IMR-90 (cell line): ENCODE measurements at regions not wholly inside any gene's neighbourhood (a gene's known extent, or its start where the extent isn't known, plus 50 kb on each side); places are given as distances from the start of the nearest gene placed in this dataset.

Experiments used
- ATAC-seq: fragments of 200-7000 bp; cut with Tn5 transposase; 2 replicates; pipeline ENCODE4 v1.9.1; 2020; ENCODE audit warnings: low read depth, mild to moderate bottlenecking, moderate library complexity
- BruUV-seq: library from RNA; stranded (reverse); fragments of 400-500 nt; replicated peaks from 2 replicates; lab custom pipeline; 2021; lab: Mats Ljungman, UMichigan
- CTCF ChIA-PET: fragments of 300-600 bp; formaldehyde crosslinking; extraction: SDS; loops from one replicate; lab custom pipeline; 2021; ENCODE audit warnings: antibody characterized with exemption; lab: Yijun Ruan, JAX
- POLR2A ChIA-PET: fragments of 300-600 bp; sonication (Branson Sonifier 250); formaldehyde crosslinking; loops from one replicate; lab custom pipeline; 2022; ENCODE audit warnings: antibody characterized with exemption; ENCODE audit not compliant: unreplicated experiment; lab: Charles Lee
- DNase-seq: peaks from one replicate; pipeline ENCODE4 v3.0.0; 2013
- H2AFZ ChIP-seq: replicated peaks from 2 replicates; pipeline ENCODE3; 2013; ENCODE audit warnings: low read length, mild to moderate bottlenecking; ENCODE audit not compliant: poor library complexity
- H2AK5ac ChIP-seq: 2 replicates; pipeline ENCODE4 v1.6.1; 2013; ENCODE audit warnings: low read depth, low read length, inconsistent platforms
- H2AK9ac ChIP-seq: replicated peaks from 2 replicates; pipeline ENCODE3; 2013; ENCODE audit warnings: mild to moderate bottlenecking, low read depth, low read length, moderate library complexity; ENCODE audit not compliant: poor library complexity
- H2BK120ac ChIP-seq: 2 replicates; pipeline ENCODE4 v1.6.1; 2013; ENCODE audit warnings: low read depth, low read length, inconsistent platforms
- H2BK15ac ChIP-seq: 3 replicates; pipeline ENCODE4 v1.6.1; 2013; ENCODE audit warnings: low read depth, low read length, inconsistent platforms
- H2BK20ac ChIP-seq: 2 replicates; pipeline ENCODE4 v1.6.1; 2013; ENCODE audit warnings: low read depth, mild to moderate bottlenecking, inconsistent platforms, low read length, moderate library complexity
- H2BK5ac ChIP-seq: 2 replicates; pipeline ENCODE4 v1.6.1; 2013; ENCODE audit warnings: mild to moderate bottlenecking, low read depth, low read length, inconsistent platforms; ENCODE audit not compliant: poor library complexity, severe bottlenecking
- H3K14ac ChIP-seq: replicated peaks from 2 replicates; pipeline ENCODE4 v1.6.1; 2013; ENCODE audit warnings: low read depth, low read length, inconsistent platforms
- H3K18ac ChIP-seq: 2 replicates; pipeline ENCODE4 v1.6.1; 2013; ENCODE audit warnings: low read depth, low read length, control low read depth
- H3K23ac ChIP-seq: 2 replicates; pipeline ENCODE4 v1.6.1; 2013; ENCODE audit warnings: low read depth, low read length, inconsistent platforms
- H3K27ac ChIP-seq: 2 replicates; pipeline ENCODE4 v1.5.1; 2013; ENCODE audit warnings: mild to moderate bottlenecking, control low read depth, low read length; ENCODE audit not compliant: insufficient read depth
- H3K27me3 ChIP-seq: 2 replicates; pipeline ENCODE4 v1.6.1; 2013; ENCODE audit warnings: low read length; ENCODE audit not compliant: control insufficient read depth, insufficient read depth
- H3K36me3 ChIP-seq: 2 replicates; pipeline ENCODE4 v1.6.1; 2013; ENCODE audit warnings: low read length, mixed read lengths; ENCODE audit not compliant: control insufficient read depth, insufficient read depth
- H3K4ac ChIP-seq: 2 replicates; pipeline ENCODE4 v1.6.1; 2013; ENCODE audit warnings: low read depth, low read length, inconsistent platforms
- H3K4me1 ChIP-seq: 2 replicates; pipeline ENCODE4 v1.6.1; 2013; ENCODE audit warnings: low read length, mixed read lengths; ENCODE audit not compliant: control insufficient read depth, insufficient read depth
- H3K4me2 ChIP-seq: 2 replicates; pipeline ENCODE4 v1.6.1; 2013; ENCODE audit warnings: low read depth, mild to moderate bottlenecking, control low read depth, low read length, moderate library complexity
- H3K4me3 ChIP-seq: 2 replicates; pipeline ENCODE4 v1.5.1; 2013; ENCODE audit warnings: low read depth, mild to moderate bottlenecking, control low read depth, low read length, moderate library complexity; ENCODE audit not compliant: insufficient read depth
- H3K56ac ChIP-seq: 2 replicates; pipeline ENCODE4 v1.6.1; 2013; ENCODE audit warnings: low read length, inconsistent platforms; ENCODE audit not compliant: insufficient read depth; ENCODE audit errors: extremely low read depth
- H3K79me1 ChIP-seq, 2 experiments: 2 replicates each; pipeline ENCODE4 v1.6.1; 2013; ENCODE audit warnings: low read length in 2 of 2, inconsistent platforms in 1 of 2, low read depth in 1 of 2
- H3K9ac ChIP-seq: 2 replicates; pipeline ENCODE4 v1.6.1; 2013; ENCODE audit warnings: low read depth, low read length, control low read depth
- H3K9me1 ChIP-seq: 2 replicates; pipeline ENCODE4 v1.6.1; 2013; ENCODE audit warnings: low read length, inconsistent platforms; ENCODE audit not compliant: insufficient read depth
- H3K9me3 ChIP-seq: 2 replicates; pipeline ENCODE4 v1.6.1; 2013; ENCODE audit warnings: low read length; ENCODE audit not compliant: control insufficient read depth, insufficient read depth
- H4K20me1 ChIP-seq: 2 replicates; pipeline ENCODE4 v1.6.1; 2013; ENCODE audit warnings: low read length, inconsistent platforms; ENCODE audit not compliant: insufficient read depth
- H4K5ac ChIP-seq: 2 replicates; pipeline ENCODE4 v1.6.1; 2013; ENCODE audit warnings: mild to moderate bottlenecking, low read depth, low read length, control low read depth
- H4K8ac ChIP-seq, 2 experiments: 2 replicates each; pipeline ENCODE4 v1.6.1; 2013; ENCODE audit warnings: low read depth in 2 of 2, low read length in 2 of 2, control low read depth in 1 of 2, inconsistent platforms in 1 of 2
- H4K91ac ChIP-seq: 2 replicates; pipeline ENCODE4 v1.6.1; 2013; ENCODE audit warnings: low read depth, low read length, inconsistent platforms; ENCODE audit not compliant: insufficient read depth
- BHLHE40 ChIP-seq: fragments of 150-350 bp; IDR thresholded peaks from 2 replicates; pipeline ENCODE4 v1.6.1; 2016; ENCODE audit warnings: mild to moderate bottlenecking, low read depth, low read length
- CEBPB ChIP-seq: IDR thresholded peaks from 2 replicates; pipeline ENCODE4 v1.6.1; 2012; ENCODE audit warnings: low read depth, low read length, improper control_type of control experiment
- CHD1 ChIP-seq: IDR thresholded peaks from 2 replicates; pipeline ENCODE4 v1.6.1; 2012; ENCODE audit warnings: low read depth, low read length, improper control_type of control experiment
- FOS ChIP-seq: fragments of 150-350 bp; IDR thresholded peaks from 2 replicates; pipeline ENCODE4 v1.6.1; 2016; ENCODE audit warnings: low read depth, low read length
- MAFK ChIP-seq: IDR thresholded peaks from 2 replicates; pipeline ENCODE4 v1.6.1; 2012; ENCODE audit warnings: low read depth, low read length, improper control_type of control experiment
- MAZ ChIP-seq: IDR thresholded peaks from 2 replicates; pipeline ENCODE4 v1.6.1; 2012; ENCODE audit warnings: low read depth, mild to moderate bottlenecking, low read length, improper control_type of control experiment, moderate library complexity, borderline replicate concordance
- MXI1 ChIP-seq: IDR thresholded peaks from 2 replicates; pipeline ENCODE4 v1.6.1; 2012; ENCODE audit warnings: low read depth, mild to moderate bottlenecking, low read length, moderate library complexity, borderline replicate concordance
- NFE2L2 ChIP-seq: fragments of 150-350 bp; IDR thresholded peaks from 2 replicates; pipeline ENCODE4 v1.6.1; 2016; ENCODE audit warnings: low read depth, mild to moderate bottlenecking, low read length
- POLR2A ChIP-seq: IDR thresholded peaks from 2 replicates; pipeline ENCODE4 v1.6.1; 2012; ENCODE audit warnings: mild to moderate bottlenecking, low read depth, low read length
- RAD21 ChIP-seq: IDR thresholded peaks from 2 replicates; pipeline ENCODE4 v1.6.1; 2012; ENCODE audit warnings: low read length, improper control_type of control experiment
- RCOR1 ChIP-seq: IDR thresholded peaks from 2 replicates; pipeline ENCODE4 v1.6.1; 2012; ENCODE audit warnings: mild to moderate bottlenecking, low read length, improper control_type of control experiment; ENCODE audit not compliant: insufficient replicate concordance
- RFX5 ChIP-seq: IDR thresholded peaks from 2 replicates; pipeline ENCODE4 v1.8.0; 2012; ENCODE audit warnings: low read depth, mild to moderate bottlenecking, low read length, moderate library complexity
- SMC3 ChIP-seq: fragments of 150-350 bp; IDR thresholded peaks from 2 replicates; pipeline ENCODE4 v1.6.1; 2016; ENCODE audit warnings: low read depth, mild to moderate bottlenecking, antibody characterized with exemption, low read length, moderate library complexity
- WGBS, 2 experiments: methylation state at CpG; one replicate each; pipeline versions ENCODE4 v1.1.5 to v1.1.7; 2013; ENCODE audit warnings: missing lambda C conversion rate in 2 of 2; ENCODE audit not compliant: insufficient read length in 1 of 2; ENCODE audit errors: extremely low coverage in 2 of 2; 5-methylcytosine and 5-hydroxymethylcytosine counted together
- dilution Hi-C: fragments of 300-500 bp; cut with HindIII; formaldehyde crosslinking; loops from one replicate; pipeline ENCODE4 v1.14.3; 2018; ENCODE audit warnings: low sequenced_read_pairs; ENCODE audit not compliant: unreplicated experiment
- in situ Hi-C: fragments of 300-500 bp; cut with MboI; formaldehyde crosslinking; loops from 3 replicates; pipeline ENCODE4 v1.14.3; 2019; ENCODE audit warnings: low sequenced_read_pairs, inconsistent platforms, mixed read lengths
- intact Hi-C: fragments of 100-400 bp; cut with micrococcal nuclease; formaldehyde crosslinking; loops from 2 replicates; pipeline ENCODE4 v1.10.0; 2022
- TF ChIP-seq, protein P1 (sequence below): fragments of 150-350 bp; IDR thresholded peaks from 2 replicates; pipeline ENCODE4 v1.6.1; 2017; ENCODE audit warnings: mild to moderate bottlenecking, antibody characterized with exemption, low read length, low read depth
- TF ChIP-seq, protein P2 (sequence below): conservative IDR thresholded peaks from 2 replicates; pipeline ENCODE4 v1.5.1; 2012; ENCODE audit warnings: mild to moderate bottlenecking, low read depth, low read length, improper control_type of control experiment
- TF ChIP-seq, protein P3 (sequence below): fragments of 150-350 bp; IDR thresholded peaks from 2 replicates; pipeline ENCODE4 v1.6.1; 2016; ENCODE audit warnings: low read depth, mild to moderate bottlenecking, low read length, moderate library complexity, borderline replicate concordance

DNA sequence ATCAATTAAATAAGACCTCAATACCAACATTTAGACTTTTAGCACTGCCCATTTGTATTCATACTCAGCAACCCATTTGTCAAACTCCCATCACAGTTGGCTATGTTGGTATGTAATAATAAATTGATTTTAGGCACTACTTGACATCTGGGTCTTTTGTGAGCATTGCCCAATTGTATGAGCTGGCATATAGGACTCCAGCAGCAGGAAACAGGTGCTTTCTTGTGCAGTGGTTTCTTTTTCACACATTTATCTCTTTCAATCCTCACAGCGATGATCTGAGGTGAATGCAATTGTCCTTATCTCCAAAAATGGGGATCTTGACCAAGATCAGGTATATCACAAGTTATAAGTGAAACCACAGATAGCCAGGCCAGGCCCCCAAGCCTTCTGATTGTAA, 96.9 kb upstream of the OXGR1 start:
- ChIA-PET CTCF (no interaction called here), POLR2A (no interaction called here)
- Histone ChIP-seq H3K18ac (no peak overlapping the region), H4K91ac (no peak overlapping the region), H3K9me3 (no peaks in the 10 kb centered on the region; the same call in 1 of the 2 replicates), H4K5ac (no peak overlapping the region), H4K8ac (no peak overlapping the region), H3K27ac (no peak overlapping the region), H2BK120ac (no peak overlapping the region), H3K4me3 (no peak overlapping the region), H3K27me3 (peaks cover 4% of the 10 kb centered on the region), H3K9me1 (no peaks in the 10 kb centered on the region), H3K36me3 (no peaks in the 10 kb centered on the region), H2AFZ (no peak overlapping the region), H4K20me1 (no peaks in the 10 kb centered on the region), H2BK20ac (no peak overlapping the region), H2AK5ac (no peak overlapping the region), H3K4ac (no peak overlapping the region), H2BK15ac (no peak overlapping the region), H2BK5ac (no peak overlapping the region), H3K4me1 (no peaks in the 10 kb centered on the region), H3K79me1 (no peaks in the 10 kb centered on the region), H2AK9ac (no peak overlapping the region), H3K14ac (no peak overlapping the region), H3K56ac (no peak overlapping the region), H3K23ac (no peak overlapping the region), H3K4me2 (no peak overlapping the region), H3K9ac (no peak overlapping the region)
- ATAC-seq (no peak), DNase-seq (no peak)
- dilution Hi-C loops (no loop called here), intact Hi-C loops (no loop called here), in situ Hi-C loops (no loop called here)
- no peak for TF ChIP-seq MAZ
- TF ChIP-seq, protein P1, sequence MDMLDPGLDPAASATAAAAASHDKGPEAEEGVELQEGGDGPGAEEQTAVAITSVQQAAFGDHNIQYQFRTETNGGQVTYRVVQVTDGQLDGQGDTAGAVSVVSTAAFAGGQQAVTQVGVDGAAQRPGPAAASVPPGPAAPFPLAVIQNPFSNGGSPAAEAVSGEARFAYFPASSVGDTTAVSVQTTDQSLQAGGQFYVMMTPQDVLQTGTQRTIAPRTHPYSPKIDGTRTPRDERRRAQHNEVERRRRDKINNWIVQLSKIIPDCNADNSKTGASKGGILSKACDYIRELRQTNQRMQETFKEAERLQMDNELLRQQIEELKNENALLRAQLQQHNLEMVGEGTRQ: no peak
- no peak for TF ChIP-seq CEBPB
- TF ChIP-seq RFX5: no peak
- no peak for TF ChIP-seq MXI1
- TF ChIP-seq, protein P2, sequence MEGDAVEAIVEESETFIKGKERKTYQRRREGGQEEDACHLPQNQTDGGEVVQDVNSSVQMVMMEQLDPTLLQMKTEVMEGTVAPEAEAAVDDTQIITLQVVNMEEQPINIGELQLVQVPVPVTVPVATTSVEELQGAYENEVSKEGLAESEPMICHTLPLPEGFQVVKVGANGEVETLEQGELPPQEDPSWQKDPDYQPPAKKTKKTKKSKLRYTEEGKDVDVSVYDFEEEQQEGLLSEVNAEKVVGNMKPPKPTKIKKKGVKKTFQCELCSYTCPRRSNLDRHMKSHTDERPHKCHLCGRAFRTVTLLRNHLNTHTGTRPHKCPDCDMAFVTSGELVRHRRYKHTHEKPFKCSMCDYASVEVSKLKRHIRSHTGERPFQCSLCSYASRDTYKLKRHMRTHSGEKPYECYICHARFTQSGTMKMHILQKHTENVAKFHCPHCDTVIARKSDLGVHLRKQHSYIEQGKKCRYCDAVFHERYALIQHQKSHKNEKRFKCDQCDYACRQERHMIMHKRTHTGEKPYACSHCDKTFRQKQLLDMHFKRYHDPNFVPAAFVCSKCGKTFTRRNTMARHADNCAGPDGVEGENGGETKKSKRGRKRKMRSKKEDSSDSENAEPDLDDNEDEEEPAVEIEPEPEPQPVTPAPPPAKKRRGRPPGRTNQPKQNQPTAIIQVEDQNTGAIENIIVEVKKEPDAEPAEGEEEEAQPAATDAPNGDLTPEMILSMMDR: no peak
- TF ChIP-seq POLR2A: no peak
- no peak for TF ChIP-seq NFE2L2
- no peak for TF ChIP-seq RCOR1
- TF ChIP-seq, protein P3, sequence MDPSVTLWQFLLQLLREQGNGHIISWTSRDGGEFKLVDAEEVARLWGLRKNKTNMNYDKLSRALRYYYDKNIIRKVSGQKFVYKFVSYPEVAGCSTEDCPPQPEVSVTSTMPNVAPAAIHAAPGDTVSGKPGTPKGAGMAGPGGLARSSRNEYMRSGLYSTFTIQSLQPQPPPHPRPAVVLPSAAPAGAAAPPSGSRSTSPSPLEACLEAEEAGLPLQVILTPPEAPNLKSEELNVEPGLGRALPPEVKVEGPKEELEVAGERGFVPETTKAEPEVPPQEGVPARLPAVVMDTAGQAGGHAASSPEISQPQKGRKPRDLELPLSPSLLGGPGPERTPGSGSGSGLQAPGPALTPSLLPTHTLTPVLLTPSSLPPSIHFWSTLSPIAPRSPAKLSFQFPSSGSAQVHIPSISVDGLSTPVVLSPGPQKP: no peak
- TF ChIP-seq MAFK: no peak
- no peak for TF ChIP-seq CHD1
- TF ChIP-seq FOS: no peak
- no peak for TF ChIP-seq SMC3
- TF ChIP-seq RAD21: no peak
- TF ChIP-seq BHLHE40: no peak
- BruUV-seq: no TSS peak
- WGBS, 2 experiments: no CpG with 5 or more reads among the region's 1 CpG
